ENCODE measurements at regions not wholly inside any gene's neighbourhood (a gene's known extent, or its start where the extent isn't known, plus 50 kb on each side); places are given as distances from the start of the nearest gene placed in this dataset.

- TF ChIP-seq CTCF (IDR thresholded peaks at IDR 0.05) (no peak), POLR2A (IDR thresholded peaks at IDR 0.05) (no peak)
These were observed 1354.6 kb downstream of the HACE1 start for GRCh38 chr6:103505155-103505518.
